Smooth muscle cell (in vitro differentiated cells): ENCODE measurements at regions not wholly inside any gene's neighbourhood (a gene's known extent, or its start where the extent isn't known, plus 50 kb on each side); places are given as distances from the start of the nearest gene placed in this dataset.

ENCODE experiments used
- DNase-seq: peaks from one replicate; lab custom pipeline; 2025; ENCODE audit not compliant: unreplicated experiment; lab: John Stamatoyannopoulos, UW
- H2AFZ ChIP-seq: fragments of 200-600 bp; sonication (generic); 2 replicates; pipeline ENCODE4 v1.6.0; 2016; ENCODE audit warnings: antibody characterized with exemption, low read depth, mild to moderate bottlenecking
- H3F3A ChIP-seq: fragments of 200-600 bp; sonication (generic); 2 replicates; pipeline ENCODE4 v1.6.0; 2017; ENCODE audit warnings: antibody characterized with exemption, low read depth
- H3K27ac ChIP-seq: fragments of 200-600 bp; sonication (generic); 2 replicates; pipeline ENCODE4 v1.5.1; 2016; ENCODE audit warnings: low read depth, mild to moderate bottlenecking
- H3K27me3 ChIP-seq: fragments of 200-600 bp; sonication (generic); 2 replicates; pipeline ENCODE4 v1.6.1; 2016; ENCODE audit warnings: low read depth, mild to moderate bottlenecking
- H3K36me3 ChIP-seq: fragments of 200-600 bp; sonication (generic); 2 replicates; pipeline ENCODE4 v1.5.1; 2016; ENCODE audit warnings: low read depth
- H3K4me1 ChIP-seq: fragments of 200-600 bp; sonication (generic); 2 replicates; pipeline ENCODE4 v1.5.1; 2016; ENCODE audit warnings: low read depth
- H3K4me2 ChIP-seq: fragments of 200-600 bp; sonication (generic); 2 replicates; pipeline ENCODE4 v1.6.0; 2016; ENCODE audit warnings: mild to moderate bottlenecking
- H3K4me3 ChIP-seq: fragments of 200-600 bp; sonication (generic); 2 replicates; pipeline ENCODE4 v1.5.1; 2016; ENCODE audit warnings: mild to moderate bottlenecking
- H3K79me2 ChIP-seq: fragments of 200-600 bp; sonication (generic); 2 replicates; pipeline ENCODE4 v1.6.0; 2016; ENCODE audit warnings: low read depth, mild to moderate bottlenecking
- H3K9ac ChIP-seq: fragments of 200-600 bp; sonication (generic); 2 replicates; pipeline ENCODE4 v1.6.0; 2016; ENCODE audit warnings: low read depth
- H3K9me3 ChIP-seq: fragments of 200-600 bp; sonication (generic); replicated peaks from 2 replicates; pipeline ENCODE4 v1.5.1; 2016; ENCODE audit warnings: low read depth
- H4K20me1 ChIP-seq: fragments of 200-600 bp; sonication (generic); 2 replicates; pipeline ENCODE4 v1.6.0; 2016; ENCODE audit warnings: low read depth
- WGBS: methylation state at CpG from one replicate; pipeline ENCODE4 v1.1.7; 2016; ENCODE audit warnings: low lambda C conversion rate; 5-methylcytosine and 5-hydroxymethylcytosine counted together
- TF ChIP-seq, protein P1 (sequence below): fragments of 200-600 bp; sonication (generic); IDR thresholded peaks from 2 replicates; pipeline ENCODE4 v1.5.1; 2017; ENCODE audit warnings: borderline replicate concordance, mild to moderate bottlenecking, antibody characterized with exemption; ENCODE audit not compliant: insufficient read depth, poor library complexity, severe bottlenecking

DNA sequence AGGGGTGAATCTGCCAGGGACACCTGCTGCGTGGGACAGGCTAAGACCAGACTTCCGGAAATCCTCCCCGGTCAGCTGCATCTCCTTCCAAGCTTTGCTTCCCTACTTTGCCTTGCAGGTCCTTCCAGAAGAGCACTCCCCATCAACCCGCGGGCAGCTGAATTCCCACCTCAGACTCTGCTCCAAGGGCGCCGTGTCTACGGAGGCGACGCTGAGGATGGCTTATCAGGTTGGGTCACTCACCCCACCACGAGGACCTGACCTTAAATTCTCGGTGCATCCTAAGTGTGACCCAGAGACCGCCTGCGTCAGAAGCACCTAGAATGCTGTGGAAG lies 78.9 kb upstream of the KMT2C start:
- H2AFZ ChIP-seq = no peak overlapping the region
- H3K27me3 ChIP-seq = no peaks in the 10 kb centered on the region
- TF ChIP-seq, protein P1, sequence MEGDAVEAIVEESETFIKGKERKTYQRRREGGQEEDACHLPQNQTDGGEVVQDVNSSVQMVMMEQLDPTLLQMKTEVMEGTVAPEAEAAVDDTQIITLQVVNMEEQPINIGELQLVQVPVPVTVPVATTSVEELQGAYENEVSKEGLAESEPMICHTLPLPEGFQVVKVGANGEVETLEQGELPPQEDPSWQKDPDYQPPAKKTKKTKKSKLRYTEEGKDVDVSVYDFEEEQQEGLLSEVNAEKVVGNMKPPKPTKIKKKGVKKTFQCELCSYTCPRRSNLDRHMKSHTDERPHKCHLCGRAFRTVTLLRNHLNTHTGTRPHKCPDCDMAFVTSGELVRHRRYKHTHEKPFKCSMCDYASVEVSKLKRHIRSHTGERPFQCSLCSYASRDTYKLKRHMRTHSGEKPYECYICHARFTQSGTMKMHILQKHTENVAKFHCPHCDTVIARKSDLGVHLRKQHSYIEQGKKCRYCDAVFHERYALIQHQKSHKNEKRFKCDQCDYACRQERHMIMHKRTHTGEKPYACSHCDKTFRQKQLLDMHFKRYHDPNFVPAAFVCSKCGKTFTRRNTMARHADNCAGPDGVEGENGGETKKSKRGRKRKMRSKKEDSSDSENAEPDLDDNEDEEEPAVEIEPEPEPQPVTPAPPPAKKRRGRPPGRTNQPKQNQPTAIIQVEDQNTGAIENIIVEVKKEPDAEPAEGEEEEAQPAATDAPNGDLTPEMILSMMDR = no peak
- H3K9ac ChIP-seq = no peak overlapping the region
- no peaks in the 10 kb centered on the region for H3K79me2 ChIP-seq
- no peak overlapping the region for H3K4me3 ChIP-seq
- H3K4me1 ChIP-seq = no peaks in the 10 kb centered on the region
- no peak overlapping the region for H3K27ac ChIP-seq
- 93% methylated on average over 14 of the region's 14 CpGs for WGBS
- H3F3A ChIP-seq = no peaks in the 10 kb centered on the region
- no peaks in the 10 kb centered on the region for H4K20me1 ChIP-seq
- DNase-seq = no peak
- H3K4me2 ChIP-seq = no peak overlapping the region
- no peaks in the 10 kb centered on the region for H3K36me3 ChIP-seq
- H3K9me3 ChIP-seq = no peaks in the 10 kb centered on the region

DNA sequence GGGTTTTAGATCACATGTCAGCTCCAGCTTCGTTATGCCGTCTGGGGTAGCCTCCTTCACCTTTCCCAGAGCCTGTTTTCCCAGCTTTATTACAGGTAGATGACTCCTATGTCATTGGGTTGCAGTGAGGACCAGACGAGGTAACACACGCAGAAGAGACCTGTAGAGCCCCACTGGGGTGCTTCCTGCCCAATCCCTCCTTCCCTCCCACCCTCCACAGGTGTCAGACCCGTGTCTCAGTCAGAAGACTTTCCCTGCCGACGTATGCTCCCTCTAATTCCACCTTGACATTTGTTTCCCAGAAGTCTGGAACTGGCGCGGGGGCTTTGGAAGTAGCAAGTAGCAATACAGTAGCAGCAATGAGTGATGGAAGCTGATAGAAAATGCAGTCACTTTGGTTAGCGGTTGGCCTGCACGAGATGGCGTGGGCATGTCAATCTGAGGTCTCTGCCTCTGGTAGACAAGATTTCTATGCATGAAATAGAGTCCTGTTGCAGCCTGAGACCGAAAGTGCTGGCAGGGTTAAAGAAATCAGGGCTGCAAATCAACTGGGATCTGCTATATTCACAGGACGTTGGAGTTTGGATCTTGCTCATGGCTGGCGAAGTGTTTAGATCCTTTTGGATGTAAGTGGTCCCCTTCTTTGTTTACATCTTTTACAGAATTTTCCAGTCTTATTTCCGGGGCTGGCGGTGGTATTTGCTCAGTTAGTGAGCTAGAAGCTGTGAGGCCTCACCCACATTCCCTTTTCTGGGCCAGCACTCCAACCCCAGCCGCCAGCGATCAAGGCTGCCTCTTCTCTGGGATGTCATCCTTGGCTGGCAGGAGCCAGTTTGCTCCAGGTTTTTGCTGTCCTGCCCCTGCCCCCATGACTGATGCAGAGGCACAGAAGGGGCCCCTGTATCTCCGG lies 78.3 kb upstream of the KMT2C start:
- no peaks in the 10 kb centered on the region for H3K4me1 ChIP-seq
- WGBS = 85% methylated on average over 20 of the region's 20 CpGs
- H3K9ac ChIP-seq = no peak overlapping the region
- H3K4me2 ChIP-seq = no peak overlapping the region
- no peak overlapping the region for H3K4me3 ChIP-seq
- no peak overlapping the region for H2AFZ ChIP-seq
- no peaks in the 10 kb centered on the region for H3K79me2 ChIP-seq
- H3K9me3 ChIP-seq = no peaks in the 10 kb centered on the region
- H3F3A ChIP-seq = no peaks in the 10 kb centered on the region
- H3K27ac ChIP-seq = no peak overlapping the region
- TF ChIP-seq, protein P1 = no peak
- no peaks in the 10 kb centered on the region for H4K20me1 ChIP-seq
- no peaks in the 10 kb centered on the region for H3K27me3 ChIP-seq
- no peak for DNase-seq
- no peaks in the 10 kb centered on the region for H3K36me3 ChIP-seq

DNA sequence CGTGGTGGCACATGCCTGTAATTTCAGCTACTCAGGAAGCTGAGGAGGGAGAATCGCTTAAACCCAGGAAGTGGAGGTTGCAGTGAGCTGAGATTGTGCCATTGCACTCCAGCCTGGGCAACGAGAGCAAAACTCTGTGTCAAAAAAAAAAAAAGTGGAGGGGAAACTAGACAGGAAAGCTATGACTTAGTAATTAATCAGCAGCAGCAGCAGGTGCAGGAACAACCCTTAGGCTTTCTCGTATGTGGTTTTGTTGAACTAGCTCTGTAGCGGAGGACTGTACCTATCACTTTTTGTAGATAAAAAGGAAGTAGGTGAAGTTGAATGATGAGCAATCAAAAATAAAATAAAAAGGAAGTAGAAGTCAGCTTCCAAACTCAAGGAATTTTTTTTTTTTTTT lies 76.9 kb upstream of the KMT2C start:
- no peaks in the 10 kb centered on the region for H3K27me3 ChIP-seq
- no peaks in the 10 kb centered on the region for H3K9me3 ChIP-seq
- no peaks in the 10 kb centered on the region for H3K36me3 ChIP-seq
- no peak overlapping the region for H2AFZ ChIP-seq
- TF ChIP-seq, protein P1 = no peak
- H3K4me1 ChIP-seq = no peaks in the 10 kb centered on the region
- WGBS = 95% methylated on average over 5 of the region's 5 CpGs
- no peaks in the 10 kb centered on the region for H3F3A ChIP-seq
- H4K20me1 ChIP-seq = no peaks in the 10 kb centered on the region
- no peak overlapping the region for H3K9ac ChIP-seq
- H3K4me2 ChIP-seq = no peak overlapping the region
- no peaks in the 10 kb centered on the region for H3K79me2 ChIP-seq
- no peak overlapping the region for H3K27ac ChIP-seq
- no peak overlapping the region for H3K4me3 ChIP-seq
- no peak for DNase-seq

DNA sequence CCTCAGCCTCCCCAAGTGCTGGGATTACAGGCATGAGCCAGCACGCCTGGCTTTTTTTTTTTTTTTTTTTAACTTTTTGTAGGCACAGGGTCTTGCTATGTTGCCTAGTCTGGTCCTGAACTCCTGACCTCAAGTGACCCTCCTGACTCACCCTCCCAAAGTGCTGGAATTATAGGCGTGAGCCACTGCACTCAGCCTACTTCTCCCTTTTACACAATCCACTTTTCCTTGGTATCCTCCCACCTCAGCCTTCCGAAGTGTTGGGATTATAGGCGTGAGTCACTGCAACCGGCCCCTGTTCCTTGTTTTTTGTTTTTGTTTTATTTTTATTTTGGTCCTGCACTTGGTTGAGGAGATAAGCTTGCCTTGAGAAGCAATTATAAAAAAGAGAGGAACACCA lies 75.9 kb upstream of the KMT2C start:
- no peak for DNase-seq
- no peaks in the 10 kb centered on the region for H4K20me1 ChIP-seq
- TF ChIP-seq, protein P1 = no peak
- H3K27ac ChIP-seq = no peak overlapping the region
- 51% methylated on average over 5 of the region's 5 CpGs for WGBS
- H3K27me3 ChIP-seq = no peaks in the 10 kb centered on the region
- H3K4me1 ChIP-seq = no peaks in the 10 kb centered on the region
- H3K79me2 ChIP-seq = no peaks in the 10 kb centered on the region
- H3K4me2 ChIP-seq = no peak overlapping the region
- H3K9ac ChIP-seq = no peak overlapping the region
- H2AFZ ChIP-seq = no peak overlapping the region
- H3K4me3 ChIP-seq = no peak overlapping the region
- no peaks in the 10 kb centered on the region for H3K36me3 ChIP-seq
- H3K9me3 ChIP-seq = no peaks in the 10 kb centered on the region
- H3F3A ChIP-seq = no peaks in the 10 kb centered on the region
